ENCODE measurements at regions not wholly inside any gene's neighbourhood (a gene's known extent, or its start where the extent isn't known, plus 50 kb on each side); places are given as distances from the start of the nearest gene placed in this dataset.

DNA sequence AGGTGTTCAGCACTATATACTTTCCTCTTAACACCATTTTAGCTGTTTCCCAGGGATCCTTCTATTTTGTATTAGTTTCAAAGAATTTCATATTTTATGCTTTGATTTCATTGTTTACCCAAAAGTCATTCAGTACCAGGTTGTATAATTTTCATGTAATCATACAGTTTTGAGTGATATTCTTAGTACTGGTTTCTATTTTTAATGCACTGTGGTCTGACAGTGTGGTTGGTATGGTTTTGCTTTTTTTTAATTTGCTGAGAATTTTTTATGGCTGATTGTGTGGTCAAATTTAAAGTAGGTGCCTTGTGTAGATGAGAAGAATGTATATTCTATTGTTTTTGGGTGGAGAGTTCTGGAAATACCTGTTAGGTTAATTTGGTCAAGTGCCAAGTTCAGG, 323.4 kb upstream of the EPHA6 start:
- no peak for TF ChIP-seq RARB (CRISPR knock-in tag; IDR thresholded peaks at IDR 0.05)
- no peak for TF ChIP-seq TOX (CRISPR knock-in tag; IDR thresholded peaks at IDR 0.05; ENCODE audit: borderline replicate concordance)
- TF ChIP-seq, protein P1, sequence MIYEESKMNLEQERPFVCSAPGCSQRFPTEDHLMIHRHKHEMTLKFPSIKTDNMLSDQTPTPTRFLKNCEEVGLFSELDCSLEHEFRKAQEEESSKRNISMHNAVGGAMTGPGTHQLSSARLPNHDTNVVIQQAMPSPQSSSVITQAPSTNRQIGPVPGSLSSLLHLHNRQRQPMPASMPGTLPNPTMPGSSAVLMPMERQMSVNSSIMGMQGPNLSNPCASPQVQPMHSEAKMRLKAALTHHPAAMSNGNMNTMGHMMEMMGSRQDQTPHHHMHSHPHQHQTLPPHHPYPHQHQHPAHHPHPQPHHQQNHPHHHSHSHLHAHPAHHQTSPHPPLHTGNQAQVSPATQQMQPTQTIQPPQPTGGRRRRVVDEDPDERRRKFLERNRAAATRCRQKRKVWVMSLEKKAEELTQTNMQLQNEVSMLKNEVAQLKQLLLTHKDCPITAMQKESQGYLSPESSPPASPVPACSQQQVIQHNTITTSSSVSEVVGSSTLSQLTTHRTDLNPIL (CRISPR knock-in tag; IDR thresholded peaks at IDR 0.05; ENCODE audit: low read depth): no peak
- TF ChIP-seq, protein P2, sequence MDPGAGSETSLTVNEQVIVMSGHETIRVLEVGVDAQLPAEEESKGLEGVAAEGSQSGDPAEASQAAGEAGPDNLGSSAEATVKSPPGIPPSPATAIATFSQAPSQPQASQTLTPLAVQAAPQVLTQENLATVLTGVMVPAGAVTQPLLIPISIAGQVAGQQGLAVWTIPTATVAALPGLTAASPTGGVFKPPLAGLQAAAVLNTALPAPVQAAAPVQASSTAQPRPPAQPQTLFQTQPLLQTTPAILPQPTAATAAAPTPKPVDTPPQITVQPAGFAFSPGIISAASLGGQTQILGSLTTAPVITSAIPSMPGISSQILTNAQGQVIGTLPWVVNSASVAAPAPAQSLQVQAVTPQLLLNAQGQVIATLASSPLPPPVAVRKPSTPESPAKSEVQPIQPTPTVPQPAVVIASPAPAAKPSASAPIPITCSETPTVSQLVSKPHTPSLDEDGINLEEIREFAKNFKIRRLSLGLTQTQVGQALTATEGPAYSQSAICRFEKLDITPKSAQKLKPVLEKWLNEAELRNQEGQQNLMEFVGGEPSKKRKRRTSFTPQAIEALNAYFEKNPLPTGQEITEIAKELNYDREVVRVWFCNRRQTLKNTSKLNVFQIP (CRISPR knock-in tag; IDR thresholded peaks at IDR 0.05; ENCODE audit: borderline replicate concordance, low read depth): no peak
